ENCODE measurements at regions not wholly inside any gene's neighbourhood (a gene's known extent, or its start where the extent isn't known, plus 50 kb on each side); places are given as distances from the start of the nearest gene placed in this dataset.
"Not testable (repeated sequence)": the region's sequence is repeated elsewhere in the genome, so short reads cannot be mapped to it uniquely, and the experiment has no call there.

DNA sequence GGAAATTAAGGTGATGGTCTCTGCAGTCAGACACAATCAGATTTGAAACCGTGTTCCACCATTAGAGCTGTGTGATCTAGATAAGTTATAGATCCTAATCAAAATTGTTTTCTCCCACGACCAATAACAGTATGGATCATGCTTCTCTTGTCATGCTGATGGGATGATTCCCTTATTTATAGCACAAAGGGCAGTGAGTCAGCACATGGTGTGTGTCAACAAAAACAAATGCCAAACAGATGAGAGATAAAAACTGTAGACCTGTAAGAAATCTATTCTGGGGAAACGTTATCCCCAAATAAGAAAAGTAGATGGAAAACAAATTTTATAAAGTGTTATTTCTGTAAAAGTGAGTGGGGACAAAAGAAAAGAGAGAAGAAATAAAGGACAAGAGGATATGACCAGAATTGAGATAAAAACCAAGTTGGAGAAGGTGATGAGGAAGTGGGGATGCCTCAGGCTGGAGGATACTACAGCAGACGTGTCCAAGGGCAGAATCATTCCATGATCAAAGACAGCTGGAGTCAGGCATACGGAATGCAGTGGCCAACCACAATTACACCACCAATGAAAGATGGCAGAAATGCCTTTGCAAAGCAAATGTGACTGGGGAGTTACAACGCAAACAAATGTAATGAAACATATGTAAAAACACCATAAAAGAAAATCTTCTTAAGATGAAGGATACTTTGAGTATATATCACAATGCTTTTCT, 377.8 kb upstream of the PRKX start:
- DNase-seq (ENCODE audit: low read depth), result no peak

DNA sequence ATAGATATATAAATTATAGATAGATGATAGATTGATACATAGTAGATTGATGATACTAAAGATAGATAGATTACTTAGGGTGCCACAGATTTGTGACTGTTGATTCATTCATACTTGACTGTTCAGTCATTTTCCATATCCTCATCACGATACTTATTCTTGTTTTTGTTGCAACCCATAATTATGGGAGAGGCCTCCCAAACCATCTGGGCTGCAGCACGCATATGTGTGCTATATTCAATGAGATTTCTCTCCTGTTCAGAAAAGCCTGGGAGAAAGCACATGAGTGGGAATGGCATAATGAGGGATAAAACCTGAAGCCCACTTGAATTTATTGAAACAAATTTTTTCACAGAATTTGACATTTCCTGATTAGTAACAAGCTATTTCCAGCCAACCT, 346.4 kb upstream of the PRKX start:
- DNase-seq (ENCODE audit: low read depth), result no peak

DNA sequence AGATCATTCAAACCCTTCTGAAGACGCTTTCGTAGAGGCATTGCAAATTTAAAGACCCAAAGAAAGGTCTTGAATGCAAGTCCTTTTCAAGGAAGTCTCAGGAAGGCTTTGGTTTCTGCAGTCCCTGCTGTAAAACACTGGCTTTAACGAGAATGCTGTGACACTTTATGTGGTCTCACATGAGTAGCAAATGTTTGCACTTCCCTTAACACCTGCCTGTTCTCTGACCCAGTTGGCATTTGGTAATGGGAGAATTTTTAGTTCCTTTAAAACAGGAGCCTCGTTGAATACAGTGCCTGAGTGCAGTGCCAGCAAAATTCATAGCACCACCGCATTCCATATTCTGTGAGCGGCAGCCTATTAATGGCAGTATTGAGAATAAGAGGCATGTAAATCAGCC, 330.5 kb upstream of the PRKX start:
- no peak for DNase-seq (ENCODE audit: low read depth)

DNA sequence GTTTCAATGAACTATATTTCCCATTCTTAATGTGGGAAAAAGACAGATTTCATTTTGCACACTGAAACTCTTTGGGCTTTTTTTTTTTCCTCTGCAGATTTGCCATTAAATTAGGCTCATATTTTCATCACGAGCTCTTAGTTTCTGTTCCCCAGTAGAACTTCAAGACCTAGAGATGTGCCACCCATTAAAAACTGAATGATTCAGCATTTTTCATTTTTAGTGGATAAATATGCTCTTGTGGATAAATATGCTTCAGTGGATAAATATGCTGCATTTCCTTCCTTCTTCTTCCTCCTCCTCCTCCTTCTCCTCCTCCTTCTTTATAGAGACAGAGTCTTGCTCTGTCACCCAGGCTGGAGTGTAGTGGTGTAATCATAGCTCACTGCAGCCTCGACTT, 322.4 kb upstream of the PRKX start:
- DNase-seq (ENCODE audit: low read depth), result no peak

DNA sequence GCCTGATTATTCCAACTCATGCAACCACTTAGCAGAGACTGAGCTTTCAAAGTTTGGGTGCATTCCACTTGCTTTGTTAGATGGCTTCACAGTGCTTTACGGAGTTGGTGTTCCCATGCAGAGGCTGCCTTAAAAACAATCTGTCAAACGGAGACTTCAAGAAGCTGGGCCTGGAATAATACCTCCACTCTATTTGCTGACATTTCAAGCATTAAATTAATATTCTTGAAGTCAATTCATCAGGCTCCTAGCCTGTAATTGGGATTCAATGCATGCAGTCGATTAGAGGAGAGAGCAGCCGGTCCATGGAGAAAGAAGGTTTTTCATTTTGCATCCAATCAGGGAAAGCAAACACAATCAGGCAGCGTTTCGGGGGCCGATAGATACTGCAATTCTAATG, 314.7 kb upstream of the PRKX start:
- DNase-seq (ENCODE audit: low read depth), result no peak

DNA sequence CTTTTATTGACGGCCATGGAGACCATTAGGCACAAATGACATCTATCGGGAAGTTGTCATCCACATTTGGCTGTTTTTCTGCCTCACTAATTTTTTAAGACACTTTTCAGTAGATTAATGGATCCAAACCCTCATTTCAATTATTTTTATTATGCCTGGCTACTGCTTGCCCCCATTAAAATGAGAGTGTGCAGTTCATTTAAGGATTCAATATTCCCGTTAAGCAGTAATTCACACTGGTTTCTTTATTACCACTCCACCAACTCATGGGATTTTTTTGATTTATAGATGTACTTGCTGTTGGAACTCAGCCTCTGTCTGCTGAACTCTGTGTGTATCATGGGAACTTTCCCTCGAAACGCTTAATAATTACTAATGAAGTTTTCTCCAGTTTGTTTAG, 291.8 kb upstream of the PRKX start:
- no peak for DNase-seq (ENCODE audit: low read depth)

DNA sequence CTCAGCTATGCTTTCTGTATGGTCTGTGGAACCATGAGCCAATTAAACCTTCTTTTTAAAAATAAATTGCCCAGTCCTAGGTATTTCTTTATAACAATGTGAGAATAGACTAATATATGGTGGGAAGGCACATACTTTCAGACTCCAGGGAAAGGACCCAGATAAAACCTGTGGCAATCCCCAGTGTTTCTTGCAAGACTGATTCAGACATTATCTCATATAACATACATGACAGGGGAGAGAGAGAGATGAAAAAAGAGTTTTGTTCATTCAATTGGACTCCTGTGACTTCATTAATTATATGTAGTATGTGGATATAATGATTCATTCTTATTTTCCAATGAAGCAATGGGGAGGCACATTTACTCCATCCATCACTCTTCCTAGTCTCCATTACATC, 291.4 kb upstream of the PRKX start:
- DNase-seq (ENCODE audit: low read depth), result no peak

DNA sequence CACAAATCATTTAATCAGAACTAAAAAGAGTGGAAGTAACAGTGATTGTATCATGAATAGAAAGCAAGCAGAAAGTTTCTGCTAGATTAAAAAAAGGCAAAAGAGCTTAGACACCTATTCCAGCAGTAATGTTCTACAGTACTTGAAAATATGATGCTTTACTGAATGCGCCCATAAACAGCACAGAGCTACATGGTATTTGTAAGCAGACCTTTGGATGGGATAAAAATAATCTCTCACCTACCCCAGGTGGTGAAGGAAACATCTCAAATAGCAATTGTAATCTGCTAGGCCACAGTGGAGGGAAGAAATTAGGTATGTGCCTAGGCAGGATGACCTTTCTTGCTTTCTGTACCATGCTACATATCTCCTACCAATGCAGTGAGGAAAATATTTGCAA, 280.9 kb upstream of the PRKX start:
- DNase-seq (ENCODE audit: low read depth), result no peak

DNA sequence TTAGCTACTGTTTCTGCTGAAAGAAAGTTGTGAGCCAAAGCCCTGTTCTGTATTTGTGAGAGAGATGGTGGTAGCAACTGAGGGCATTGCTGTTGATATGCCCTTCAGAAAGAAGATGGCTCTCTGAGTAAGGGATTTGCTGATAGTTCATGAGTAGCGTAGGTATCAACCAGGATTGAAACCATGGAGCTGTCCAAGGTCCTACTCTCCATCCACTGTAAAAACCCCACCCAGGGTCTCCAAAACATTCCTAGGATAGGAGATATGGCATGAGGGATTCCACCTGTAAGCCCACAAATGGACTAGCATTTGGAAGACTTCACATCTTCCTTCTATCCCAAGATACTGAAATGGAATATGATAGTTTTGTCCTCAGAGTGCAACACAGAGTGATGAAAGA, 277.1 kb upstream of the PRKX start:
- DNase-seq (ENCODE audit: low read depth), result no peak

DNA sequence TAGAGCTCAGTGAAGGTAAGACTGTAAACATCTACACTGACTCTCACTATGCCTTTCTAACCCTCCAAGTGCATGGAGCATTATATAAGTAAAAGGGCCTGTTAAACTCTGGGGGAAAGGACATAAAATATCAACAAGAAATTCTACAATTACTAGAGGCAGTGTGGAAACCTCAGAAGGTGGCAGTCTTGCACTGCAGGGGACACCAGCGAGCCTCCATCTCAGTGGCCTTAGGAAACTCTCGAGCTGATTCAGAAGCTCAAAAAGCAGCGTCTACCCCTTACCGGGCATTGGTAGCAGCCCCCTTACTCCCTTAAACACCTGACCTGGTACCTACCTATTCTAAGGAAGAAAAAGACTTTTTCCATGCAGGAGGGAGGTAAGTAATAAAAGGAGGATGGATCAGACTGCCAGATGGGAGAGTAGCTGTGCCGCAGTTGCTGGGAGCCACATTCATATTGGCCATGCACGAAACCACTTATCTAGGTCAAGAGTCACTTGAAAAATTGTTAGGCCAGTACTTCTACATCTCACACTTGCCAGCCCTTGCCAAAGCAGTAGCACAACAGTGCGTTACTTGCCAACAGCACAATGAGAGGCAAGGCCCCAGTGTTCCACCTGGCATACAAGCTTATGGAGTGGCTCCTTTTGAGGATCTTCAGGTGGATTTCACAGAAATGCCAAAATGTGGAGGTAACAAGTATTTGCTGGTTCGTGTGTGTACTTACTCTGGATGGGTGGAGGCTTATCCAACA, 258.8 kb upstream of the PRKX start:
- DNase-seq (ENCODE audit: low read depth), result not testable (repeated sequence)

DNA sequence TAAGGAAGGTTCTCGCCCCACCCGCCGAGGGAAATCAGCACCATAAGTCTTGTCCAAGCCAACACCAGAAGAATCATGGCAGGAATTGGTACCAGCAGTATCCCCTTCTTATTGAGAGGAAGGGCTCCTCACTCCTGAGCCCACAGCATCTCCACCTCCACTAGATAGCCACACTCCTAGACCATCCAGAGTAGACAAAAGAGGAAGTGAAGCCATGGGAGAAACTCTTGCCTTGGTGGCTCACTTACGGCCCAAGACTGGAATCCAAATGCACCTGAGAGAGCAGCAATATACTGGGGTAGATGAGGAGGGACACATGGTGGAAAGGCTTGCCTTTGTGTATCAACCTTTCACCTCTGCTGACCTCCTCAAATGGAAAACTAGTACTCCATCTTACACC, 255.3 kb upstream of the PRKX start:
- no peak for DNase-seq (ENCODE audit: low read depth)

DNA sequence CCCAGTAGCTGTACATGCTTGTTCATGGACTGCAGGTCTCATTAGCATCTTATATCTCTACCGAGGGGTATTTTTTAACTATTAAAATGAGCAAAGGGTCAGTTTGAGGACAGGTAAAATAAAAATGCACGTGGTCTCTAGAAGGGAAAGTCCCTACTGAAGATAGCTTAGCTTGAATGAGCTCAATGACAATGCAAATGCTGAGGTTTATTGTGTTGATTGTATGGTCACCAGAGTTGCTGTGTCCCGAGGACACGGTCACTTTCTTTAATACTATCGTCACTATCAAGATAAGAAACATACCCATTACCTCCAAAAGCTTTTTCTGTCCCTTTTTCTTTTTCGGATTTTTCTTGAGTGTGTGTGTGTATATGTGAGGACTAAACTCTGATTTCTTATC, 250.5 kb upstream of the PRKX start:
- DNase-seq (ENCODE audit: low read depth), result no peak

DNA sequence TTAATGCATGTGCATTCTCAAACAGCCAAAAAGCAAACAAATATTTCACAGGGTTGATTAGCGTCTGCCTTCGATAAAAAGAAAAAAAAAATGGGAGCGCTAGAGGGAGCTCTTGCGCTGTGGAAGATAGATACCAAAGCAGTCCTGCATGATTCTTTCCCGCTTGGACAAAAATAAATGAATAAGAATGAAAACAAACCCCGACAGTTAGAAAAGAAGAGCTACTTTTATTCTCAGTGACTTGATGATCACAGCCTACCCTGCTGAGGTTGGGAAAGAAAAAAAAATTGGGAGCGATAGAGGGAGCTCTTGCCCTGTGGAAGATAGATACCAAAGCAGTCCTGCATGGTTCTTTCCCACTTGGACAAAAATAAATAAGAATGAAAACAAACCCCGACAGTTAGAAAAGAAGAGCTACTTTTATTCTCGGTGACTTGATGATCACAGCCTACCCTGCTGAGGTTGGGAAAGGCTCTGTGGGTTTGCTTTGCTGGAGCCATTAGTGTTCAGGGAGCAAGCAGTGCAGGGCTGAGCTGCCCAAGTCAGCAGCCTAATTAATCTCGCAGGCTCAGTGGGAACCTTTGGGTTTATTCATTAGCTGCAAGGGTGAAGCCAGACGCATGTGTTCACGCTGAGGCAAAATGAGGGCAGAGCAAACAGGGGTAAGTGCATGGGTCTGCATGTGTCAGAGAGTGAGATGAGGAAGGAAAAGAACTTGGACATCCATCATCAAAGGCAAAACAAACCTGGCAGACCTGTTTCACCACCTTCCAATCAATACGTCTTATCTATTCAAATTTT, 249.3 kb upstream of the PRKX start:
- no peak for DNase-seq (ENCODE audit: low read depth)

DNA sequence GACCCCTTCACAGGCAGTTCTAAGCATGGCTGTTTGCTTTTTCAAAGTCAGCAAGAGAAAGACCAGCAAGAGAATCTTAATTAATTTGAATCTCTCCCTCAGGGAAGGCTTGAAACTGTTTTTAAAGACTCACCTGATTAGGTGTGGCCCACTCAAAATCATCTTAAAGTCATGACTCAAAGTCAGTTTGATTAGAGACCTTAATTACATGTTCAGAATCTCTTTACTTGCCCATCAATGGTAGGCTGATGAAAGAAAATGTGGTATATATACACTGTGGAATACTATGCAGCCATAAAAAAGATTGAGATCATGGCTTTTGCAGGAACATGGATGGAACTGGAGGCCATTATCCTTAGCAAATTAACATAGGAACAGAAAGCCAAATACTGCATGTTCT, 247.5 kb upstream of the PRKX start:
- DNase-seq (ENCODE audit: low read depth), result no peak

DNA sequence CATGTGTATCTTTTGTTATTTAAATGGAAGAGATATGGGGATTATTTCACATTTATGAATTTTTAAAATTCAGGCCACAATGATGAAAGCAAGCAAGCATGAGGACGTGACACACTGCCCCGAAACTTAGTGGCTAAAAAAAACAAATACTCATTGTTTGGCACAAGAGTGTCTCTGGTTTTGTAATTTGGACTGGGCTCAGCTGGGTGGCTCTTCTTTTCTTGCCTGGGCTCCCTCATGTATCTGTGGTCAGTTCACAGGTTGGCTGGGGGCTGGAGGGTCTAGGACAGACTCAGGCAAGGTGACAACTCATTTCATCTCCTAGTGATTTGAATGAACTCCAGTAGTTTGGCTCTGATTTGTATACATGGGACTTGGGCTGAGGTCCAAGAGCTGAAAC, 238.4 kb upstream of the PRKX start:
- no peak for DNase-seq (ENCODE audit: low read depth)

DNA sequence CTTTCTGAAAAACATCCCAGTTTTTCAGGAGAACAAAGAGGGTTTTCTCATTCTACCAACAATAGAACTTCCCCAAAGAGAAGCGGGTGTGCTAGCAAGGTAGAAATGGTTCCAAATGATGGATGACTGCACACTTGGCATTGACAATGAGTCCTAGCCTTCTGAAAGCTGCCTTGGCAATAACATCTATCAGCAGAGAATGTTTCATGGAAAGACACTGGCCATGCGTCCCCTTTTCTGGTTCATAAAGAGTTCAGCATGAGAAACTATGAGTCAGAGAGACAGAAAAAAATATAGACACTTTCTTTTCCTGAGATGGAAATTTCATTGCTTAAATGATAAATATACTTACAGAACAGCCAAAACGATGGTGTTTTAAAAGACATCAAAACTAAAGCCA, 236.9 kb upstream of the PRKX start:
- DNase-seq (ENCODE audit: low read depth), result no peak

DNA sequence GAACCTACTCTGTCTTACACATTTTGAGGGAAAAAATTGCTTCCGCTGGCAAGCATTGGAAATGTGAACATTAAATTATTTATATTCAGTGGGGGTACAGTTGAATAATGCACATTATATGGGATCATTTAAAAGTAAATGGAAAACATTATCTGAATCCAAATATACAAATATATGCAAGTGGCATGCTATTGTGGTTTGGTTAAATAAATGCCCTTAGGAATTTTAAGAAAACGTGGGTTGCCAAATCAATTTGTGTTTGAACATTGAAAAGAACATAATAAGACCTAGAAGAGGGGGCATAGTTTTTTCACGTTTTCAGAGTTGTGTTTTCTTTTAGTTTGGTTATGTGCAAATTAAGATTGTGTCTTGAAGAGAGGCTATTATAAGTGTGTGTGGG, 230.5 kb upstream of the PRKX start:
- no peak for DNase-seq (ENCODE audit: low read depth)

DNA sequence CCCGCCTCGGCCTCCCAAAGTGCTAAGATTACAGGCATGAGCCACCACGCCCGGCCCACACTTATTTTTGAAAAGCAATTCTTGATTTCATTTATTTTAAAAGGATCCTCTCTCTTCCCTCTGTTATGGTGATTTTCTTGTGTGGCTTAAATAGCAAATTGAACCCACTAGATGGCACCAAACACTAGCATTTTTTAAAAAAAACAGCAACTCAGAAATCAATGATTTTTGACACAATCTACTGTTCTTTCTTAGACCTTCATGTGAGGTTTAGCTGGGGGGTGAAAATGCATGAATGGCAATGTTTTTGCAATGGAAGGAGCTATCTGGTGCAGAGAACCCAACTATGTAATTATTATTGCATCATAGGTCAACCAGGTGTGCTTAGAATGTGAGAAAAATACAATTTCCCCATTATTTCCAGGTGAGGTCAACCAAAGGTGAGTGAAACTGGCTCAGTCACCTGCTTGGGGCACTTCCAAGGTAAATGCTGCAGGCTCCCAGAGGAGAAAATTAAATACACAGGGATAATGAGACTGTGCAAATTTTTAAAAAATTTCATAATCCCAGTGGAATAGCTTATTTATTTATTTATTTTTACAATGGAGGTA, 226.7 kb upstream of the PRKX start:
- no peak for DNase-seq (ENCODE audit: low read depth)

DNA sequence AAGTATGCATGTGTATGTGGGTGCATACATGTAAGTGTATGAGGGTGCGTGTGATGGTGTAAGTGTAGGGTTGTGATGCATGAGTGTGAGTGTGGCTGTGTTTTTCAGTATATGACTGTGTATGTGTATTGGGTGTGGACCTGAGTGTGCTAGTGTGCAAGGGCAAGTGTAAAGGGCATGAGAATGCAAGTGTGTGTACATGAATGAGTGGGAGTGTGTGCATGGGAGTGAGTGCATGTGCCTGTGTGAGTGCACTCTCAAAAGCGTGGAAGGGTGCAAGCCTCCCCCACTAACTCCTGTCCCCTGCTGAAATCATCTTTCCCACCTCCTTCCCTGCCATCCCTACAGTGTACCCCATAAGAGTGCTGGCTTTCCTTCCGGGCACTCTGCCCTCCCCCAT, 225.1 kb upstream of the PRKX start:
- no peak for DNase-seq (ENCODE audit: low read depth)

DNA sequence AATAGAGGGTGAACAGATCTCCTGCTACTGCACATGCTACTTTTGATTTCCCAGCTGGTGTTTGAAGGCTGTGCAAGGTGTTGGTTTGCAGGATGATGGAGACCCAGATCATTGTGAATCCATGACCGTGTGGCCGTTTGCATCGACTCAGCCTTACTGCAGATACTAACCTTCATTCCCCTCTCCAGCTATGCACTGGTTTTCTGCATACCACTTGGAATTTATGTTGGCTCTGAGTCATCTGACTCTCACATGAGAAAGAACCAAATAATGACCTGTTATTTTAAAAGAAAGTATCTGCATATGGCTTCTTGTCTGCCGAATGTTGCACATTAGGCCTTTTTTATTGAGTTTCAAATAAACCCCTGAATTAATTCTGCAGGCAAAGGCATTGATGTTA, 221.7 kb upstream of the PRKX start:
- DNase-seq (ENCODE audit: low read depth), result not testable (repeated sequence)

DNA sequence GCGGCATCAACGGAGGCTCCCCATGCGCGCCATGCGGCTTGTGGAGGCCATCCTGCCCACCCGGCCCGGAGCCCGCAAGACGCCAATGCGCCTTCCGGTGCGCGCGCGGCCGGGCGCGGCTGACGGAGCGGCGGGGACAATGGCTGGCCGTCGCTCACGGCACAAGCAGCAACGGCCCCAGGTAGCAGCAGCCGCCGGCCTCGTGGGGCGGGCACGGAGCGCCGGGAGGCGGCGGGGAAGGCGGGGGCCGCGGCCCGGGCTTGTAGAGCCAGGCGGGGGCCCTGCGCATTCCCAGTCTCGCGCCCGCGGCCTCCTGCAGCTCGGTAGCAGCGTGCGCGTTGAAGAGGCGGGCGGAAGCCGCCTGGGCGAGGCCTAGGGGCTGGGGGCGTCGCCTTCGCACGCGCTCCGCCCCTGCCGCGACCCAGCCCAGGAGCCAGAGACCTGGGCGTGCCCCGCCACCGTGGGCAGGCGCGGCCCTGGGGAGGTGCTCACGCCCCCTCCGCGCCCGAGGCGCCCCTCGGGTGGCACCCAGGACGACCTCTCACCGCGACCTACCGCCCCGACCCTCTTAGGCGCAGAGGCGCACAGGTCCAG, 207.1 kb upstream of the PRKX start:
- not testable (repeated sequence) for DNase-seq (ENCODE audit: low read depth)
